ENCODE measurements at regions not wholly inside any gene's neighbourhood (a gene's known extent, or its start where the extent isn't known, plus 50 kb on each side); places are given as distances from the start of the nearest gene placed in this dataset.

- H2AFZ ChIP-seq (ENCODE audit: insufficient read depth, low read length, poor library complexity) = no peak overlapping the region
- DNase-seq = no peak
- H3K18ac ChIP-seq (ENCODE audit: low read length) = no peak overlapping the region
- H3K79me2 ChIP-seq (ENCODE audit: control insufficient read depth, insufficient read depth, low read length, poor library complexity) = no peaks in the 10 kb centered on the region
- H2AK5ac ChIP-seq (ENCODE audit: low read length) = no peak overlapping the region
- H4K12ac ChIP-seq (ENCODE audit: low read depth, low read length) = no peak overlapping the region
- no peaks in the 10 kb centered on the region for H3K36me3 ChIP-seq (ENCODE audit: control insufficient read depth in 1 of 2, insufficient read depth in 2 of 2, low read length in 2 of 2)
- H3K9ac ChIP-seq (ENCODE audit: low read length) = no peak overlapping the region
- H2BK120ac ChIP-seq (ENCODE audit: insufficient read depth, low read length, poor library complexity) = no peak overlapping the region
- no peak overlapping the region for H4K8ac ChIP-seq (ENCODE audit: low read depth, low read length)
- H3K4me2 ChIP-seq (ENCODE audit: low read length) = no peak overlapping the region
- H4K91ac ChIP-seq (ENCODE audit: low read depth, low read length) = no peak overlapping the region
- H3K4me1 ChIP-seq (ENCODE audit: control insufficient read depth in 1 of 2, insufficient read depth in 2 of 2, low read length in 2 of 2) = no peaks in the 10 kb centered on the region
- H2BK12ac ChIP-seq (ENCODE audit: low read length) = no peak overlapping the region
- no peaks in the 10 kb centered on the region for H3K79me1 ChIP-seq (ENCODE audit: low read length)
- no peak overlapping the region for H3K27ac ChIP-seq (ENCODE audit: low read depth, low read length)
- no peak overlapping the region for H3K4me3 ChIP-seq (ENCODE audit: low read depth, low read length)
- WGBS (ENCODE audit: extremely low coverage, insufficient coverage, insufficient read length) = no CpG with 5 or more reads among the region's 3 CpGs
- H3K23ac ChIP-seq (ENCODE audit: low read length) = no peak overlapping the region
- H3K9me3 ChIP-seq (ENCODE audit: insufficient read depth, low read depth, low read length) = no peaks in the 10 kb centered on the region
- H2BK5ac ChIP-seq (ENCODE audit: low read depth, low read length, poor library complexity) = no peak overlapping the region
- H3K14ac ChIP-seq (ENCODE audit: low read length) = no peak overlapping the region
- H3K4ac ChIP-seq (ENCODE audit: low read depth, low read length) = no peak overlapping the region
- no peaks in the 10 kb centered on the region for H3K27me3 ChIP-seq (ENCODE audit: insufficient read depth, low read length)
Observed at GRCh38 chr7:85600395-85600794, 413.5 kb upstream of the SEMA3D start.

DNA sequence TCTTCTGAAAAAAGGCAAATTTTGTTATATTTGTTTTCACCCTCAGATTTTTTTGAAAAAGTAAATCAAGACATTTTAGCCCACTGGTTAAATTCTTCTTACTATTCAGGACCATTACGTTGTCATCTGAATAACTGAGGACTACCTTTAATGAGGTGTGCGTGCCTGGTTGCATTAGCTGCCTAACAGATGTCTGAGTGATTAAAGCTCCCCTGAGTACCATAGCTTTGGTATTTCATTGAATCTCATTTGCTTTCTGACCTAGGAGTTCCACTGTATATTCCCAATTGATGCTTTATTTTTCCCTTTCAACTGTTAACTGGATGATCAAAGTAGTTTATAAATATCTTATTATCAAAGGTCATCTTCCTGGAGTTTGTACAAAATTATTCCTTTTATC, 410.0 kb upstream of the SEMA3D start:
- Histone ChIP-seq H2AFZ (ENCODE audit: insufficient read depth, low read length, poor library complexity) (no peak overlapping the region), H3K79me2 (ENCODE audit: control insufficient read depth, insufficient read depth, low read length, poor library complexity) (no peaks in the 10 kb centered on the region), H3K27ac (ENCODE audit: low read depth, low read length) (no peak overlapping the region), H3K14ac (ENCODE audit: low read length) (no peak overlapping the region), H2BK120ac (ENCODE audit: insufficient read depth, low read length, poor library complexity) (no peak overlapping the region), H3K36me3 (ENCODE audit: control insufficient read depth in 1 of 2, insufficient read depth in 2 of 2, low read length in 2 of 2) (no peaks in the 10 kb centered on the region), H4K91ac (ENCODE audit: low read depth, low read length) (no peak overlapping the region), H2BK12ac (ENCODE audit: low read length) (no peak overlapping the region), H3K79me1 (ENCODE audit: low read length) (peaks cover 3% of the 10 kb centered on the region), H3K27me3 (ENCODE audit: insufficient read depth, low read length) (no peaks in the 10 kb centered on the region), H2AK5ac (ENCODE audit: low read length) (no peak overlapping the region), H3K4me2 (ENCODE audit: low read length) (no peak overlapping the region), H3K23ac (ENCODE audit: low read length) (no peak overlapping the region), H3K9me3 (ENCODE audit: insufficient read depth, low read depth, low read length) (no peaks in the 10 kb centered on the region), H3K4ac (ENCODE audit: low read depth, low read length) (no peak overlapping the region), H3K18ac (ENCODE audit: low read length) (no peak overlapping the region), H3K9ac (ENCODE audit: low read length) (no peak overlapping the region), H3K4me3 (ENCODE audit: low read depth, low read length) (no peak overlapping the region), H2BK5ac (ENCODE audit: low read depth, low read length, poor library complexity) (no peak overlapping the region), H4K12ac (ENCODE audit: low read depth, low read length) (no peak overlapping the region), H4K8ac (ENCODE audit: low read depth, low read length) (no peak overlapping the region), H3K4me1 (ENCODE audit: control insufficient read depth in 1 of 2, insufficient read depth in 2 of 2, low read length in 2 of 2) (no peaks in the 10 kb centered on the region)
- DNase-seq = no peak
- WGBS (ENCODE audit: extremely low coverage, insufficient coverage, insufficient read length) = no CpG with 5 or more reads among the region's 2 CpGs

GRCh38 chr7:85595750-85596178, 408.9 kb upstream of the SEMA3D start:
- no peak overlapping the region for H2BK5ac ChIP-seq (ENCODE audit: low read depth, low read length, poor library complexity)
- H3K36me3 ChIP-seq (ENCODE audit: control insufficient read depth in 1 of 2, insufficient read depth in 2 of 2, low read length in 2 of 2) = no peaks in the 10 kb centered on the region
- no peak overlapping the region for H2AFZ ChIP-seq (ENCODE audit: insufficient read depth, low read length, poor library complexity)
- H4K8ac ChIP-seq (ENCODE audit: low read depth, low read length) = no peak overlapping the region
- H3K79me1 ChIP-seq (ENCODE audit: low read length) = peaks cover 3% of the 10 kb centered on the region
- H2BK120ac ChIP-seq (ENCODE audit: insufficient read depth, low read length, poor library complexity) = no peak overlapping the region
- H3K18ac ChIP-seq (ENCODE audit: low read length) = no peak overlapping the region
- H2AK5ac ChIP-seq (ENCODE audit: low read length) = no peak overlapping the region
- H3K27ac ChIP-seq (ENCODE audit: low read depth, low read length) = no peak overlapping the region
- no peak overlapping the region for H3K14ac ChIP-seq (ENCODE audit: low read length)
- H3K4me1 ChIP-seq (ENCODE audit: control insufficient read depth in 1 of 2, insufficient read depth in 2 of 2, low read length in 2 of 2) = no peaks in the 10 kb centered on the region
- no peak overlapping the region for H3K4ac ChIP-seq (ENCODE audit: low read depth, low read length)
- H3K9ac ChIP-seq (ENCODE audit: low read length) = no peak overlapping the region
- H2BK12ac ChIP-seq (ENCODE audit: low read length) = no peak overlapping the region
- no peaks in the 10 kb centered on the region for H3K9me3 ChIP-seq (ENCODE audit: insufficient read depth, low read depth, low read length)
- H3K79me2 ChIP-seq (ENCODE audit: control insufficient read depth, insufficient read depth, low read length, poor library complexity) = no peaks in the 10 kb centered on the region
- H4K12ac ChIP-seq (ENCODE audit: low read depth, low read length) = no peak overlapping the region
- no peak overlapping the region for H3K4me3 ChIP-seq (ENCODE audit: low read depth, low read length)
- no peak overlapping the region for H4K91ac ChIP-seq (ENCODE audit: low read depth, low read length)
- H3K4me2 ChIP-seq (ENCODE audit: low read length) = no peak overlapping the region
- peak; percentile 0 to 49 for DNase-seq
- no peak overlapping the region for H3K23ac ChIP-seq (ENCODE audit: low read length)
- H3K27me3 ChIP-seq (ENCODE audit: insufficient read depth, low read length) = no peaks in the 10 kb centered on the region

- Histone ChIP-seq H3K79me2 (ENCODE audit: control insufficient read depth, insufficient read depth, low read length, poor library complexity) (no peaks in the 10 kb centered on the region), H3K9me3 (ENCODE audit: insufficient read depth, low read depth, low read length) (no peaks in the 10 kb centered on the region), H4K12ac (ENCODE audit: low read depth, low read length) (no peak overlapping the region), H2AK5ac (ENCODE audit: low read length) (no peak overlapping the region), H3K27ac (ENCODE audit: low read depth, low read length) (no peak overlapping the region), H3K36me3 (ENCODE audit: control insufficient read depth in 1 of 2, insufficient read depth in 2 of 2, low read length in 2 of 2) (no peaks in the 10 kb centered on the region), H2BK5ac (ENCODE audit: low read depth, low read length, poor library complexity) (no peak overlapping the region), H2BK120ac (ENCODE audit: insufficient read depth, low read length, poor library complexity) (no peak overlapping the region), H4K8ac (ENCODE audit: low read depth, low read length) (no peak overlapping the region), H2AFZ (ENCODE audit: insufficient read depth, low read length, poor library complexity) (no peak overlapping the region), H4K91ac (ENCODE audit: low read depth, low read length) (no peak overlapping the region), H3K27me3 (ENCODE audit: insufficient read depth, low read length) (no peaks in the 10 kb centered on the region), H3K4me2 (ENCODE audit: low read length) (no peak overlapping the region), H3K9ac (ENCODE audit: low read length) (no peak overlapping the region), H3K4me3 (ENCODE audit: low read depth, low read length) (no peak overlapping the region), H3K18ac (ENCODE audit: low read length) (no peak overlapping the region), H3K4me1 (ENCODE audit: control insufficient read depth in 1 of 2, insufficient read depth in 2 of 2, low read length in 2 of 2) (no peaks in the 10 kb centered on the region), H3K79me1 (ENCODE audit: low read length) (peaks cover 3% of the 10 kb centered on the region), H3K14ac (ENCODE audit: low read length) (peak overlapping the region; percentile 19), H2BK12ac (ENCODE audit: low read length) (no peak overlapping the region), H3K4ac (ENCODE audit: low read depth, low read length) (no peak overlapping the region), H3K23ac (ENCODE audit: low read length) (no peak overlapping the region)
- no CpG with 5 or more reads among the region's 3 CpGs for WGBS (ENCODE audit: extremely low coverage, insufficient coverage, insufficient read length)
- no peak for DNase-seq
Observed at GRCh38 chr7:85593355-85593754, 406.5 kb upstream of the SEMA3D start.

DNA sequence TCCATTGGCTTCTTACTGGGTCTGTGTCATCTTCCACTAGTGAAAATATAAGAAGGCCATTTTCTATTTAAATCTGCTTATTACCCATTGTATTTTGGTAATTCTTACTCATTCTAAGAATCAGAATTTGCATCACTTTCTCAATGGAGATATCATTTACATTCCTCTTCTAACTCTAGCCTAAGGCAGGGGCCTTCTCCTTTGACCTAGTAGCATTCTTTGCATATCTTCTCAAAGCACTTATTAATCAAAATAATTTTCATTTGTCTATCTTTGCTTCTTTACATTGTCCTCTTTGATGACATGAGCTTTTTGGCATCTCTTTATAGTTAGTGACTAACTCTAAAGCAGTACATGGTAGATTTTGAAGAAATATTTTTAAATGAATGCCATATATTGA, 400.9 kb upstream of the SEMA3D start:
- Histone ChIP-seq H3K79me1 (ENCODE audit: low read length) (no peaks in the 10 kb centered on the region), H3K14ac (ENCODE audit: low read length) (no peak overlapping the region), H3K4me2 (ENCODE audit: low read length) (no peak overlapping the region), H3K4me3 (ENCODE audit: low read depth, low read length) (no peak overlapping the region), H3K18ac (ENCODE audit: low read length) (no peak overlapping the region), H2BK120ac (ENCODE audit: insufficient read depth, low read length, poor library complexity) (no peak overlapping the region), H3K23ac (ENCODE audit: low read length) (no peak overlapping the region), H3K27ac (ENCODE audit: low read depth, low read length) (no peak overlapping the region), H2BK5ac (ENCODE audit: low read depth, low read length, poor library complexity) (no peak overlapping the region), H3K9me3 (ENCODE audit: insufficient read depth, low read depth, low read length) (no peaks in the 10 kb centered on the region), H3K79me2 (ENCODE audit: control insufficient read depth, insufficient read depth, low read length, poor library complexity) (no peaks in the 10 kb centered on the region), H3K27me3 (ENCODE audit: insufficient read depth, low read length) (no peaks in the 10 kb centered on the region), H2BK12ac (ENCODE audit: low read length) (no peak overlapping the region), H2AK5ac (ENCODE audit: low read length) (no peak overlapping the region), H3K9ac (ENCODE audit: low read length) (no peak overlapping the region), H3K36me3 (ENCODE audit: control insufficient read depth in 1 of 2, insufficient read depth in 2 of 2, low read length in 2 of 2) (no peaks in the 10 kb centered on the region), H4K12ac (ENCODE audit: low read depth, low read length) (no peak overlapping the region), H3K4ac (ENCODE audit: low read depth, low read length) (no peak overlapping the region), H4K91ac (ENCODE audit: low read depth, low read length) (no peak overlapping the region), H2AFZ (ENCODE audit: insufficient read depth, low read length, poor library complexity) (no peak overlapping the region), H3K4me1 (ENCODE audit: control insufficient read depth in 1 of 2, insufficient read depth in 2 of 2, low read length in 2 of 2) (no peaks in the 10 kb centered on the region), H4K8ac (ENCODE audit: low read depth, low read length) (no peak overlapping the region)
- no peak for DNase-seq

All from trophoblast cell (in vitro differentiated cells and primary cell).